CD14-positive monocyte (primary cell): ENCODE measurements at regions not wholly inside any gene's neighbourhood (a gene's known extent, or its start where the extent isn't known, plus 50 kb on each side); places are given as distances from the start of the nearest gene placed in this dataset.

Source experiments
- DNase-seq, 3 donors: peaks; one replicate each; pipeline ENCODE4 v3.0.0-alpha.2; 2011 to 2022
- H2AFZ ChIP-seq: 2 replicates; pipeline ENCODE4 v1.6.0; 2012; ENCODE audit warnings: mild to moderate bottlenecking, low read depth, low read length, inconsistent platforms; ENCODE audit not compliant: insufficient read depth, poor library complexity, severe bottlenecking
- H3K27ac ChIP-seq, 2 donors: 1 replicate in 1 of 2; 2 replicates in 1 of 2; pipeline ENCODE4 v1.5.1; 2012 to 2013; ENCODE audit warnings: low read length in 2 of 2, control low read depth in 1 of 2, inconsistent platforms in 1 of 2, low read depth in 1 of 2, mild to moderate bottlenecking in 1 of 2
- H3K27me3 ChIP-seq, 2 donors: one replicate each; pipeline versions ENCODE4 v1.6.0 to v1.6.1; 2011 to 2013; ENCODE audit warnings: low read length in 2 of 2; ENCODE audit not compliant: control insufficient read depth in 2 of 2, insufficient read depth in 2 of 2
- H3K36me3 ChIP-seq, 2 donors: replicated peaks in 1 of 2; 1 replicate in 1 of 2; 2 replicates in 1 of 2; pipeline versions ENCODE4 v1.5.1 to v1.6.1; 2012 to 2013; ENCODE audit warnings: low read length in 2 of 2, control low read depth in 1 of 2, inconsistent platforms in 1 of 2, mild to moderate bottlenecking in 1 of 2; ENCODE audit not compliant: insufficient read depth in 2 of 2, control insufficient read depth in 1 of 2
- H3K4me1 ChIP-seq, 2 donors: 1 replicate in 1 of 2; 2 replicates in 1 of 2; pipeline versions ENCODE4 v1.5.1 to v1.6.1; 2012 to 2013; ENCODE audit warnings: low read length in 2 of 2, control low read depth in 1 of 2, inconsistent platforms in 1 of 2, mild to moderate bottlenecking in 1 of 2, moderate library complexity in 1 of 2; ENCODE audit not compliant: insufficient read depth in 2 of 2, control insufficient read depth in 1 of 2
- H3K4me2 ChIP-seq: replicated peaks from 2 replicates; pipeline ENCODE3; 2012; ENCODE audit warnings: low read length, moderate library complexity, mild to moderate bottlenecking; ENCODE audit not compliant: poor library complexity, severe bottlenecking; ENCODE audit errors: extremely low read depth
- H3K4me3 ChIP-seq, 3 experiments: fragments of 200-600 bp in 1 of 3; sonication (generic) in 1 of 3; replicated peaks in 1 of 3; 1 replicate in 2 of 3; 2 replicates in 1 of 3; pipeline ENCODE4 v1.5.1; 2011 to 2013; ENCODE audit warnings: low read length in 3 of 3, mild to moderate bottlenecking in 3 of 3, control low read depth in 2 of 3, low read depth in 2 of 3, inconsistent platforms in 1 of 3, moderate library complexity in 1 of 3
- H3K79me2 ChIP-seq: 2 replicates; pipeline ENCODE4 v1.6.0; 2012; ENCODE audit warnings: mild to moderate bottlenecking, control low read depth, inconsistent platforms, low read length, moderate library complexity; ENCODE audit not compliant: insufficient read depth
- H3K9ac ChIP-seq: 2 replicates; pipeline ENCODE4 v1.6.0; 2017; ENCODE audit warnings: low read length, mild to moderate bottlenecking; ENCODE audit not compliant: insufficient read depth, poor library complexity, severe bottlenecking
- H3K9me3 ChIP-seq, 2 donors: replicated peaks in 1 of 2; 1 replicate in 1 of 2; 2 replicates in 1 of 2; pipeline versions ENCODE4 v1.5.1 to v1.6.1; 2012 to 2013; ENCODE audit warnings: low read length in 2 of 2, control low read depth in 1 of 2; ENCODE audit not compliant: control insufficient read depth in 1 of 2, insufficient read depth in 1 of 2
- H4K20me1 ChIP-seq: 2 replicates; pipeline ENCODE4 v1.6.0; 2012; ENCODE audit warnings: mild to moderate bottlenecking, low read length, control low read depth, moderate library complexity; ENCODE audit not compliant: insufficient read depth
- H3K27ac Mint-ChIP-seq, 7 donors: one replicate each; pipeline ENCODE4 v1.8.0; 2020; ENCODE audit warnings: mild to moderate bottlenecking in 7 of 7, mixed read lengths in 7 of 7, moderate library complexity in 6 of 7, inconsistent platforms in 2 of 7
- H3K27me3 Mint-ChIP-seq, 3 donors: one replicate each; pipeline ENCODE4 v1.8.0; 2021 to 2022; ENCODE audit warnings: low read depth in 3 of 3, mild to moderate bottlenecking in 3 of 3, mixed read lengths in 3 of 3, moderate library complexity in 3 of 3, inconsistent platforms in 1 of 3
- H3K36me3 Mint-ChIP-seq, 2 donors: one replicate each; pipeline ENCODE4 v1.8.0; 2020; ENCODE audit warnings: mixed read lengths in 2 of 2, inconsistent platforms in 1 of 2, mild to moderate bottlenecking in 1 of 2
- H3K4me1 Mint-ChIP-seq: one replicate; pipeline ENCODE4 v1.8.0; 2020; ENCODE audit warnings: mild to moderate bottlenecking, mixed read lengths
- H3K4me3 Mint-ChIP-seq, 2 donors: one replicate each; pipeline ENCODE4 v1.8.0; 2020; ENCODE audit warnings: mild to moderate bottlenecking in 2 of 2, mixed read lengths in 2 of 2, moderate library complexity in 1 of 2
- H3K9me3 Mint-ChIP-seq, 7 donors: one replicate each; pipeline ENCODE4 v1.8.0; 2020 to 2022; ENCODE audit warnings: mixed read lengths in 7 of 7, mild to moderate bottlenecking in 6 of 7, moderate library complexity in 6 of 7, inconsistent platforms in 2 of 7
- CTCF ChIP-seq: fragments of 200-600 bp; IDR thresholded peaks from one replicate; pipeline ENCODE4 v1.8.0; 2022; ENCODE audit warnings: antibody characterized with exemption, mild to moderate bottlenecking
- WGBS: methylation state at CpG from one replicate; pipeline ENCODE4 v1.1.5; 2013; ENCODE audit warnings: missing lambda C conversion rate; ENCODE audit not compliant: insufficient coverage; 5-methylcytosine and 5-hydroxymethylcytosine counted together
- intact Hi-C, 2 donors: fragments of 100-400 bp; cut with micrococcal nuclease; formaldehyde crosslinking; loops; one replicate each; pipeline versions ENCODE4 v1.15.0 to v1.15.1; 2023

- Mint-ChIP-seq H3K9me3 (peaks cover 0 to 6% (median 0%) of the 10 kb centered on the region in 7 donors), H3K36me3 (no peaks in the 10 kb centered on the region), H3K27me3 (peaks cover 0 to 12% (median 0%) of the 10 kb centered on the region in 3 donors), H3K27ac (no peak overlapping the region), H3K4me3 (no peak overlapping the region), H3K4me1 (peaks cover 13% of the 10 kb centered on the region)
- Histone ChIP-seq H4K20me1 (no peaks in the 10 kb centered on the region), H3K4me1 (no peaks in the 10 kb centered on the region), H3K27me3 (no peaks in the 10 kb centered on the region), H3K4me2 (no peak overlapping the region), H3K36me3 (no peaks in the 10 kb centered on the region), H3K9ac (no peak overlapping the region), H2AFZ (no peak overlapping the region), H3K79me2 (no peaks in the 10 kb centered on the region), H3K4me3 (no peak overlapping the region), H3K9me3 (no peaks in the 10 kb centered on the region), H3K27ac (no peak overlapping the region)
- no peak for TF ChIP-seq CTCF
- intact Hi-C loops = no loop called here
- no peak for DNase-seq
- no CpG with 5 or more reads among the region's 1 CpG for WGBS
These were observed 209.5 kb upstream of the TARS1 start for GRCh38 chr5:33231214-33231710.

DNA sequence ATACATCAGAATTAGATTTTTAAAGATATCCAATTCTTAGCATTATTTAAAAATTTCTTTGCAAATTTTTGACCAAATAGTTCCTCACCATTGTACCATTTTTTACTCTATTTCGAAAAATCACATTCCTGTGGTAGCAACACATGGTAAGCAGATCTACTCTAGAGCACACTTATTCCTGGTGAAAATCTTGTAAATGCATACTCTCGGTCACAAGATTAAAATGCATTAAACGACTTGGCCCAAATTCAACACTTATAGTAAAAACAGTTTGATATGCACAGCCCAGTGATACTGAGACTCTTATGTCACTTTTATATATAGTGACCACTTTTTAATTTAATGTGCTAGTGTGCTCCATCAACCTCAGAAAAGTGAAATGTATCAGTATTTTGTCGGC, 208.8 kb upstream of the TARS1 start:
- Histone ChIP-seq H2AFZ (no peak overlapping the region), H3K27ac (no peak overlapping the region), H3K4me3 (no peak overlapping the region), H3K27me3 (no peaks in the 10 kb centered on the region), H3K4me1 (no peaks in the 10 kb centered on the region), H3K79me2 (no peaks in the 10 kb centered on the region), H3K36me3 (no peaks in the 10 kb centered on the region), H3K4me2 (no peak overlapping the region), H3K9ac (no peak overlapping the region), H4K20me1 (no peaks in the 10 kb centered on the region), H3K9me3 (no peaks in the 10 kb centered on the region)
- no peak overlapping the region for H3K4me3 Mint-ChIP-seq
- H3K9me3 Mint-ChIP-seq = peaks cover 0 to 5% (median 0%) of the 10 kb centered on the region in 7 donors
- no peak overlapping the region for H3K27ac Mint-ChIP-seq
- no peak for TF ChIP-seq CTCF
- peaks cover 15% of the 10 kb centered on the region for H3K4me1 Mint-ChIP-seq
- no peaks in the 10 kb centered on the region for H3K36me3 Mint-ChIP-seq
- 100% methylated on average over 1 of the region's 4 CpGs for WGBS
- DNase-seq = no peak
- intact Hi-C loops = no loop called here
- H3K27me3 Mint-ChIP-seq = peaks cover 0 to 12% (median 0%) of the 10 kb centered on the region in 3 donors
